ENCODE measurements at regions not wholly inside any gene's neighbourhood (a gene's known extent, or its start where the extent isn't known, plus 50 kb on each side); places are given as distances from the start of the nearest gene placed in this dataset.
"Not testable (repeated sequence)": the region's sequence is repeated elsewhere in the genome, so short reads cannot be mapped to it uniquely, and the experiment has no call there.

DNA sequence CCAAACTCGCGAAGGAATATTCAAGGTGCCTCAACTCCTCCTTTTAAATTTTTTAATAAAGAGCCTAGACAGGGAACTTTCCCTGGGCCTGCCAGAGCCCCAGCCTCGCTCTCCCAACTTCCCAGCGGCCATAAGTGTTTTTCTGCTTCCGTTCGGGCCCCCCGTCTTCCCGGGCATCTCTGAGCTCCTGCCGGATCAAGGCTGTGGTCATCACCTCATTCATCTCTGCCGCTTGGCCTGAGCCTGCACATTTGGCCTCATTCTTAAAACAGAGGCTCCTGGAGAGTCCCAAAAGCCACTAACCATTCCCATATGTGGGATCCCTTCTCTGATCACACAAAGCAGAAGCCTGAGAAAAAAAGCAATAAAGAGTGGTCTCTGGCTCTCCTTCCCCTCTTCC lies 969.1 kb upstream of the DEFB115 start:
- Mint-ChIP-seq H3K36me3 (ENCODE audit: low read depth) (peaks cover 2% of the 10 kb centered on the region), H3K27me3 (no peaks in the 10 kb centered on the region), H3K27ac (no peak overlapping the region), H3K9me3 (peaks cover 2% of the 10 kb centered on the region), H3K4me3 (no peak overlapping the region), H3K4me1 (ENCODE audit: low read depth) (peaks cover 19% of the 10 kb centered on the region)
- ChIA-PET POLR2A (no interaction called here), CTCF (no interaction called here)
- ATAC-seq (no peak), DNase-seq (no peak)
- intact Hi-C loops (cut with micrococcal nuclease), result no loop called here
- TF ChIP-seq, protein P1, sequence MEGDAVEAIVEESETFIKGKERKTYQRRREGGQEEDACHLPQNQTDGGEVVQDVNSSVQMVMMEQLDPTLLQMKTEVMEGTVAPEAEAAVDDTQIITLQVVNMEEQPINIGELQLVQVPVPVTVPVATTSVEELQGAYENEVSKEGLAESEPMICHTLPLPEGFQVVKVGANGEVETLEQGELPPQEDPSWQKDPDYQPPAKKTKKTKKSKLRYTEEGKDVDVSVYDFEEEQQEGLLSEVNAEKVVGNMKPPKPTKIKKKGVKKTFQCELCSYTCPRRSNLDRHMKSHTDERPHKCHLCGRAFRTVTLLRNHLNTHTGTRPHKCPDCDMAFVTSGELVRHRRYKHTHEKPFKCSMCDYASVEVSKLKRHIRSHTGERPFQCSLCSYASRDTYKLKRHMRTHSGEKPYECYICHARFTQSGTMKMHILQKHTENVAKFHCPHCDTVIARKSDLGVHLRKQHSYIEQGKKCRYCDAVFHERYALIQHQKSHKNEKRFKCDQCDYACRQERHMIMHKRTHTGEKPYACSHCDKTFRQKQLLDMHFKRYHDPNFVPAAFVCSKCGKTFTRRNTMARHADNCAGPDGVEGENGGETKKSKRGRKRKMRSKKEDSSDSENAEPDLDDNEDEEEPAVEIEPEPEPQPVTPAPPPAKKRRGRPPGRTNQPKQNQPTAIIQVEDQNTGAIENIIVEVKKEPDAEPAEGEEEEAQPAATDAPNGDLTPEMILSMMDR (IDR thresholded peaks at IDR 0.05), result no peak

DNA sequence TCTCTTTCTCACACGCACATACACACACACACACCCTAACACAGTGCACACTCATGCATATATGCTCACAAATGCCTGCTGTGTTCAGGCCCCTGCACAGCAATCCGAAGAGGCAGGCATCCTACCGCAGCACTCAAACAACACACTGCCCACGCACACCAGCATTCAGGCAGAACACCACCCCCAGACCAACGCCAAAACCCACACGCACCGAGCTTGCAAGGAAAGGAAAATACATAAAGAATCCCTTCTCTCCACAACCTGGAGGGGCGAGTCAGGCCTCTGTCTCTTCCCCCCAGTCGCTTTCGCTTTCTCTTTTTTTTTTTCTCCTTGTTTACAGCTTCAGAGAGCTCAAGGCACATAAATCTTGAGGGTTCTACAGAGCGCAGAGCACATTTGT lies 968.4 kb upstream of the DEFB115 start:
- intact Hi-C loops (cut with micrococcal nuclease); POLR2A ChIA-PET; CTCF ChIA-PET; H3K9me3 Mint-ChIP-seq; H3K27me3 Mint-ChIP-seq; ATAC-seq; H3K36me3 Mint-ChIP-seq (ENCODE audit: low read depth): not testable (repeated sequence)
- DNase-seq, result peak; percentile 55
- peak overlapping the region; percentile 71 for H3K4me3 Mint-ChIP-seq
- H3K27ac Mint-ChIP-seq, result peak overlapping the region; percentile 77
- peaks cover 15% of the 10 kb centered on the region for H3K4me1 Mint-ChIP-seq (ENCODE audit: low read depth)

DNA sequence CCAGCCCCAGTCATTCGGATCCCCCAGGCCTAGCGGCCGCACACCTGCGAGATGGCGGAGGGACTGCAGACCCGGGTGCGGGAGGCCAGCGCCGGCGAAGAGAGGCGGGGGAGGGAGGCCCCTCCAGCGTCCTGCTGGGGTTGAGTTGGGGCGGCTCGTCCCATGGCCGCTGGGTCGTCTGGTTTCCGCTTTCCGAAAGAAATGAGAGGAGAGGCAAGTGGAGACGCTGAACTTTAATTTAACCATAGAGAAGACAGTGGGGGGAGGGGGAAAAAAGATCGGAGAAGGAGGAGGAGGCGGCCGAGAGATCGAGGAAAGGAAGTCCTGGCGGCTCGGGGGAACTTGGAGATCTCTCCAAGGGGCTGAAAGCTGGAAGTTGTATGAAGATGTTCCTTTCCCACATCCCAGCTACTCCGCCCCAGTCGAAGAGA lies 967.7 kb upstream of the DEFB115 start:
- CTCF ChIA-PET; H3K9me3 Mint-ChIP-seq; ATAC-seq; intact Hi-C loops (cut with micrococcal nuclease); POLR2A ChIA-PET; H3K27me3 Mint-ChIP-seq; H3K36me3 Mint-ChIP-seq (ENCODE audit: low read depth): not testable (repeated sequence)
- Mint-ChIP-seq H3K27ac (peak overlapping the region; percentile 77), H3K4me1 (ENCODE audit: low read depth) (peaks cover 15% of the 10 kb centered on the region), H3K4me3 (peak overlapping the region; percentile 71)
- DNase-seq, result peak; percentile 26

DNA sequence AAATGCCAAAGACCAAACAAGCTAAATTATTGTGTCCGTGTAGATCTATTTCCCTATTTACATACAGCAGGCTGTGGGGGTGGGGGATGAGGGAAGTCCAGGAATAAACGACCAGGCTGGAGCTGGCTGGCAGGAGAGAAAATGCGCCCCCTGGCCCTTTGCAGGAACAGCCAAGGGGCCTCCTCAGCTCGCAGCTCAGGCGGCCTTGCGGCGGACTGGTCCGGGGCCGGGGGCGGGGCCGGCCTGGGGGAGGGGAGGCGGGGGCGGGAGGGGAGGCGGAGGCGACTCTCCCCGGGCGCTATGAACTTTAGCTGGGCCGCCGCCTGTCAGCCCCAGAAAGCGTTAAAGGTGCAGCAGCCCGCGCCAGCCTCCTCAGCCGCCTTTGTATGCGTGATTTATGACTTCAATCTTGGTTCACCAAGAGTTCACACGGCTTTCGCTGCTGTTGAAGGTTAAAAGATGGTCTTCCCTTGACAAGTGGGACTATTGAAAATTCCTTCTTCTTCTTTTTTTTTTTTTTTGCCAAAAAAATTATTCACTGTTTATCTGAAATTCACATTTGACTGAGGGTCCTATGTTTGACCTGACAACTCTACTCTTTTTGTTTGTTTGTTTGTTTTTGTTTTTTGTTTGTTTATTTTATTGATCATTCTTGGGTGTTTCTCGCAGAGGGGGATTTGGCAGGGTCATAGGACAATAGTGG lies 967.0 kb upstream of the DEFB115 start:
- DNase-seq, result peak; percentile 49
- H3K36me3 Mint-ChIP-seq (ENCODE audit: low read depth); H3K27me3 Mint-ChIP-seq; H3K9me3 Mint-ChIP-seq; intact Hi-C loops (cut with micrococcal nuclease); POLR2A ChIA-PET; CTCF ChIA-PET: not testable (repeated sequence)
- Mint-ChIP-seq H3K27ac (peak overlapping the region; percentile 77), H3K4me1 (ENCODE audit: low read depth) (peaks cover 15% of the 10 kb centered on the region), H3K4me3 (peak overlapping the region; percentile 71)
- ATAC-seq, result peak; percentile 45

DNA sequence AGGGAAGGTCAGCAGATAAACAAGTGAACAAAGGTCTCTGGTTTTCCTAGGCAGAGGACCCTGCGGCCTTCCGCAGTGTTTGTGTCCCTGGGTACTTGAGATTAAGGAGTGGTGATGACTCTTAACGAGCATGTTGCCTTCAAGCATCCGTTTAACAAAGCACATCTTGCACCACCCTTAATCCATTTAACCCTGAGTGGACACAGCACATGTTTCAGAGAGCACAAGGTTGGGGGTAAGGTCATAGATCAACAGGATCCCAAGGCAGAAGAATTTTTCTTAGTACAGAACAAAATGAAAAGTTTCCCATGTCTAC lies 966.4 kb upstream of the DEFB115 start:
- POLR2A ChIA-PET; intact Hi-C loops (cut with micrococcal nuclease); ATAC-seq; H3K9me3 Mint-ChIP-seq; DNase-seq; H3K27me3 Mint-ChIP-seq; H3K36me3 Mint-ChIP-seq (ENCODE audit: low read depth); CTCF ChIA-PET: not testable (repeated sequence)
- Mint-ChIP-seq H3K4me3 (peak overlapping the region; percentile 44), H3K4me1 (ENCODE audit: low read depth) (peaks cover 15% of the 10 kb centered on the region), H3K27ac (peak overlapping the region; percentile 36)

DNA sequence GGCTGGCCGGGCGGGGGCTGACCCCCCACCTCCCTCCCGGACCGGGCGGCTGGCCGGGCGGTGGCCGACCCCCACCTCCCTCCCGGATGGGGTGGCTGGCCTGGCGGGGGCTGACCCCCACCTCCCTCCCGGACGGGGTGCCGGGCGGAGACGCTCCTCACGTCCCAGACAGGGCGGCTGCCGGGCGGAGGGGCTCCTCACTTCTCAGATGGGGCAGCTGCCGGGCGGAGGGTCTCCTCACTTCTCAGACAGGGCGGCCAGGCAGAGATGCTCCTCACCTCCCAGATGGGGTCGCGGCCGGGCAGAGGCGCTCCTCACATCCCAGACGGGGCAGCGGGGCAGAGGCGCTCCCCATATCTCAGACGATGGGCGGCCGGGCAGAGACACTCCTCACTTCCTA lies 965.8 kb upstream of the DEFB115 start:
- CTCF ChIA-PET; POLR2A ChIA-PET; ATAC-seq; H3K9me3 Mint-ChIP-seq; H3K27ac Mint-ChIP-seq; DNase-seq; H3K36me3 Mint-ChIP-seq (ENCODE audit: low read depth); H3K4me3 Mint-ChIP-seq; intact Hi-C loops (cut with micrococcal nuclease); H3K27me3 Mint-ChIP-seq: not testable (repeated sequence)
- peaks cover 15% of the 10 kb centered on the region for H3K4me1 Mint-ChIP-seq (ENCODE audit: low read depth)

DNA sequence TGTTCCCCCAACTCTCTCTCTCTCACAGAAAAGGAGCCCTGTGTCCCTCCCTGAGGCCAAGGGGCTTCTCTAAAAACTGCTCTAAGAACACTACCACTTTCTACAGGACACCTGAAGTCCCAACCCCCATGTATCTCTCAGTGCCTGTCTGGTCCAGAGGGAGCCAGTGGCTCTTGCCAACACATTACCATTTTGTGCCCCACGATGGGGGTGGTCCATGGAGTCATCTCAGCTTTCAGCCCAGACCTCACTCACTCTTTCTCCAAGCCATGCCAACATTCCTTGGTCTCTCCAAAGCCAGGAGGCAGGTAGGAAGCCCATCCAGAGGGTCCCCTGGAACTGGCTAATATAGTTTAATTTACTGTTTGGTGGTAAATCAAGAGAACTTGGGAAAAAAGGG lies 962.1 kb upstream of the DEFB115 start:
- H3K36me3 Mint-ChIP-seq (ENCODE audit: low read depth); CTCF ChIA-PET; intact Hi-C loops (cut with micrococcal nuclease); POLR2A ChIA-PET; DNase-seq; H3K4me3 Mint-ChIP-seq; H3K27ac Mint-ChIP-seq; H3K9me3 Mint-ChIP-seq; ATAC-seq; H3K4me1 Mint-ChIP-seq (ENCODE audit: low read depth); H3K27me3 Mint-ChIP-seq: not testable (repeated sequence)

DNA sequence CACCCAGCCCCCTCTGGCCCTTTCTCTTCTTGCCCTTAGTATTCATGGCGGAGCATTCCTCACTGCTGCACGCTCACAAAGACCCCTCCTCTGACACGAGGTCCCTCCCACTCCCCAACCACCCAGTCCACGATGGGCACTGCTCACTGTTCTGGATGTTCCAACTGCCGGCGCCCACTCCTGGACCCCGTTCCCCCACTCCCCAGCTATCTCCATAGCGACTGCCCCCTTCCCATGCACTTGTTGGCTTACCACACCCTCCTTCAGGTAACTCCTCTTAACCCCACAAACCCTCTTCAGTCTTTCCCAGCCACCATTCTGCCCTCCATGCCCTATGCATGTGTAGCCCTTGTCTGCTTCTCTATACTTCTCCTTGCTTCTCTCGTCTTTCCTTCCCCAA lies 961.5 kb upstream of the DEFB115 start:
- H3K9me3 Mint-ChIP-seq; ATAC-seq; POLR2A ChIA-PET; H3K36me3 Mint-ChIP-seq (ENCODE audit: low read depth); CTCF ChIA-PET; H3K27me3 Mint-ChIP-seq; H3K4me3 Mint-ChIP-seq; DNase-seq; H3K4me1 Mint-ChIP-seq (ENCODE audit: low read depth); intact Hi-C loops (cut with micrococcal nuclease); H3K27ac Mint-ChIP-seq: not testable (repeated sequence)

DNA sequence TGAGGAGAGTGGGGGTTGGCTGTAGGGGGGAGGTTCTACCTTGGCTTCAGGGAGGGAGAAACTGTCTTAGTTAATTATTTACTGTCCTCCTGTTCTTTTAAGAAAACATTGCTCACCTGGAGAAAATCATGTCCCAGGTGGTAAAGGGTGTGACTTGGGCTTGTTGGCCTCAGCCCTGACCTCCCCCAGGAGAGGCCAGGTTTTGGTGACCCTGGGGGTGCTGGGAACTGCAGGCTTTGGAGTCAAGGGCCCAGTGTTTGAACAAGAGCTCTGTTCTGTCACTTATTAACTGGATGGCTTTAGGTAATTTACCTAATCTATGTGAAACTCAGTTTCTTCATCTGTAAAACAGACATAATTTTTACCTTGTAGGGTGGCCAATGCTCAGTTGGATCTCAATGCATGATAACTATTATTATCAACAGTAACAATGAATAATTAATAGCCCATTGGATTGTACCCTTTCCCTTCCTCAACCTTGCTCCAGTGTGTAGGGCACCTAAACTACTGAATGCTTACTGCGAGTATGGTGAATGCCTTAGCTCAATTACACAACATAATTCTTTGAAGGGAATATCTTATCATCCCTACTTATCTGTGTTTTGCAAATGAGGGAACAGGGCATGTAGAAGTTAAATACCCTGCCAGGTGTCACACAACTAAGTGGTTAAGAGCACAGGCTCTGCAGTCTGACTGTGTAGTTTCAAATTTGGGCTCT lies 959.4 kb upstream of the DEFB115 start:
- CTCF ChIA-PET; H3K36me3 Mint-ChIP-seq (ENCODE audit: low read depth); H3K4me3 Mint-ChIP-seq; DNase-seq; POLR2A ChIA-PET; H3K27ac Mint-ChIP-seq; H3K9me3 Mint-ChIP-seq; ATAC-seq; intact Hi-C loops (cut with micrococcal nuclease); H3K27me3 Mint-ChIP-seq: not testable (repeated sequence)
- peaks cover 12% of the 10 kb centered on the region for H3K4me1 Mint-ChIP-seq (ENCODE audit: low read depth)

DNA sequence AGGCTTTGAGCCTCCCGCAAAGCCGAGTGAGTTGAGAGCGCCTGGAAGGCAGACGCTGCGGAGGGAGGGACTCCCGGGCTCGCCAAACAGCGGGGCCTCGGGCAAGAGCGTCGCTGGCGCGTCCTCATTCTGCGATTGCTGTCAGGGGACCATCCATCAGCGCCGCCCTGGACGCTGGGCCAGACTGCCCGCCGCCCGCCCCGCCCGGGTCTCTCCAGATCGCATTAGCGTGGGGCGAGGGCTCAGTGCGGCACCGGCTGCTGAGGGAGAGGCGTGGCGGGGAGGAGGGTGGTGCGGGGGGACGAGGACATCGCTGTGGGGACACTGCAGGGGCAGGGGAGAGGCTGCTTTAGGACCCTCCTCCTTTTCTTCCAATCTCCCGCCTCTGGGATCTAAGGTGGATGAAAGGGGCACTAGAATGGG lies 957.2 kb upstream of the DEFB115 start:
- Mint-ChIP-seq H3K4me3 (peak overlapping the region; percentile 36), H3K4me1 (ENCODE audit: low read depth) (peaks cover 12% of the 10 kb centered on the region)
- not testable (repeated sequence) for ATAC-seq

DNA sequence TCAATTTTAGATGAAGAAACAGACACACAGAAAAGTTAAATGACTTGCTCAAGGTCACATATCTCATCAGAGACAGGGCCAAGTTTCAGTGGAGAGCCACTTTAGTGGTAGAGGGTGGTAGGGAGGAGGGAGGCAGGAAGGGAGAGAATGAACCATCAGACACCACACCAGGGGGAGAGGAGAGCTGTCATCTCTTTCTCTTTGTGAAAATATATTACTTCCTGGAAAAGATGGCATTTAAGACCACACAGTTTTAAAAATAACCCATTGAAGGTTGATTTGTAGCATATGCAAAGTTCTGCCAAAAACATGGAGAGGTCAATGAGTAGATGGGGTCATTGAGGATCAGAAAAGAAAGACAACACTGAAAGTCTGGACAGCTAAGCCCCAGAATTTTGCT lies 954.7 kb upstream of the DEFB115 start:
- POLR2A ChIA-PET; H3K27me3 Mint-ChIP-seq; CTCF ChIA-PET; intact Hi-C loops (cut with micrococcal nuclease); H3K9me3 Mint-ChIP-seq; ATAC-seq; H3K36me3 Mint-ChIP-seq (ENCODE audit: low read depth); DNase-seq; H3K4me3 Mint-ChIP-seq: not testable (repeated sequence)
- H3K27ac Mint-ChIP-seq, result peak overlapping the region; percentile 61
- H3K4me1 Mint-ChIP-seq (ENCODE audit: low read depth), result peaks cover 12% of the 10 kb centered on the region

More for the DNA sequence above, 957.2 kb upstream of the DEFB115 start:
- H3K27me3 Mint-ChIP-seq; H3K27ac Mint-ChIP-seq; DNase-seq; H3K36me3 Mint-ChIP-seq (ENCODE audit: low read depth); CTCF ChIA-PET; intact Hi-C loops (cut with micrococcal nuclease); POLR2A ChIA-PET; H3K9me3 Mint-ChIP-seq: not testable (repeated sequence)

Measured in activated CD8-positive, alpha-beta T cell treated with anti-CD3 and anti-CD28 coated beads for 36 hours (primary cell).